GM23248 (cell line): ENCODE measurements at regions not wholly inside any gene's neighbourhood (a gene's known extent, or its start where the extent isn't known, plus 50 kb on each side); places are given as distances from the start of the nearest gene placed in this dataset.
A peak's percentile ranks its signal among the peaks of the same experiment; 100 is the strongest.

ENCODE experiments used
- DNase-seq: peaks from one replicate; pipeline ENCODE4 v3.0.0-alpha.2; 2015
- H2AFZ ChIP-seq: fragments of 200-600 bp; sonication (generic); 2 replicates; pipeline ENCODE4 v1.6.1; 2016; ENCODE audit warnings: antibody characterized with exemption
- H3F3A ChIP-seq: fragments of 200-600 bp; sonication (generic); 2 replicates; pipeline ENCODE4 v1.6.1; 2016; ENCODE audit warnings: mild to moderate bottlenecking, antibody characterized with exemption, mixed run types; ENCODE audit not compliant: insufficient read depth
- H3K27ac ChIP-seq: fragments of 200-600 bp; sonication (generic); 2 replicates; pipeline ENCODE4 v1.5.1; 2016; ENCODE audit warnings: mild to moderate bottlenecking
- H3K27me3 ChIP-seq: fragments of 200-600 bp; sonication (generic); replicated peaks from 2 replicates; pipeline ENCODE4 v1.6.1; 2016; ENCODE audit warnings: mild to moderate bottlenecking; ENCODE audit not compliant: insufficient read depth
- H3K36me3 ChIP-seq: fragments of 200-600 bp; sonication (generic); 2 replicates; pipeline ENCODE4 v1.6.1; 2016; ENCODE audit warnings: low read depth, mild to moderate bottlenecking
- H3K4me1 ChIP-seq: fragments of 200-600 bp; sonication (generic); 2 replicates; pipeline ENCODE4 v1.6.1; 2016; ENCODE audit warnings: mild to moderate bottlenecking; ENCODE audit not compliant: insufficient read depth
- H3K4me2 ChIP-seq: fragments of 200-600 bp; sonication (generic); one replicate; pipeline ENCODE4 v1.6.1; 2016; ENCODE audit warnings: mild to moderate bottlenecking; ENCODE audit not compliant: unreplicated experiment
- H3K4me3 ChIP-seq: fragments of 200-600 bp; sonication (generic); 2 replicates; pipeline ENCODE4 v1.5.1; 2016; ENCODE audit warnings: mild to moderate bottlenecking
- H3K79me2 ChIP-seq: fragments of 200-600 bp; sonication (generic); 2 replicates; pipeline ENCODE4 v1.6.1; 2016; ENCODE audit warnings: mild to moderate bottlenecking; ENCODE audit not compliant: insufficient read depth
- H3K9ac ChIP-seq: fragments of 200-600 bp; sonication (generic); 2 replicates; pipeline ENCODE4 v1.6.1; 2016; ENCODE audit warnings: mild to moderate bottlenecking
- H3K9me2 ChIP-seq: fragments of 200-600 bp; sonication (generic); 2 replicates; pipeline ENCODE4 v1.6.1; 2016; ENCODE audit warnings: mixed run types, mild to moderate bottlenecking, moderate library complexity; ENCODE audit not compliant: insufficient read depth
- H3K9me3 ChIP-seq: fragments of 200-600 bp; sonication (generic); one replicate; pipeline ENCODE4 v1.6.1; 2017; ENCODE audit warnings: low read depth
- H4K20me1 ChIP-seq: fragments of 200-600 bp; sonication (generic); 2 replicates; pipeline ENCODE4 v1.6.0; 2016; ENCODE audit not compliant: insufficient read depth
- EZH2 ChIP-seq: fragments of 200-600 bp; sonication (generic); IDR thresholded peaks from 2 replicates; pipeline ENCODE4 v1.6.1; 2018; ENCODE audit warnings: antibody characterized with exemption, mild to moderate bottlenecking; ENCODE audit not compliant: insufficient read depth, poor library complexity, severe bottlenecking
- EZH2phosphoT487 ChIP-seq: fragments of 200-600 bp; sonication (generic); IDR thresholded peaks from 2 replicates; pipeline ENCODE4 v1.6.1; 2018; ENCODE audit warnings: antibody characterized with exemption, moderate library complexity, mild to moderate bottlenecking, low read depth; ENCODE audit not compliant: insufficient read depth
- WGBS, 2 experiments: methylation state at CpG; one replicate each; pipeline ENCODE4 v1.1.6; 2015 to 2017; ENCODE audit warnings: low lambda C conversion rate in 2 of 2, low coverage in 1 of 2; ENCODE audit errors: missing lambda C conversion rate in 2 of 2; 5-methylcytosine and 5-hydroxymethylcytosine counted together
- in situ Hi-C: fragments of 300-500 bp; cut with MboI; formaldehyde crosslinking; loops from 2 replicates; pipeline ENCODE4 v1.15.0; 2020

DNA sequence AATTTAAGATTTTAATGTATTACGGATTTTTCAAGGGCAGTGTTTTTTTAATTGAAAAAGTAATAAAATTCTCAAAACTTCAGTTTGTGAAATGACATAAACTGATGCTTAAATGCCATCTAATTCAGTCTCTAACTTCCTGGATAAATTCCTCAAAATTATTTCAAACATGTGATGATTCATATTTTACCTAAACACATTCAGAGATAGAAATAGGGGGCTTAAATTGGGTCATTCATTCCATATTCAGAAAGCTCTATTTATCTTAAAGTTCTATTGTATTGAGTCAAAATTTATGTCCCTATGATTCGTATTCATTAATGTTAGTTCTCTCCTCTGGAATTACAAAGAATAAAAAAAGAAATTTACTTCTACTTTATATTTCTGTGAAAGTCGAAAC lies 713.6 kb upstream of the CHRM3 start:
- Histone ChIP-seq H2AFZ (no peak overlapping the region), H3K9me3 (no peaks in the 10 kb centered on the region), H3K79me2 (no peaks in the 10 kb centered on the region), H3K27ac (no peak overlapping the region), H3F3A (no peaks in the 10 kb centered on the region), H3K36me3 (no peaks in the 10 kb centered on the region), H4K20me1 (no peaks in the 10 kb centered on the region), H3K9me2 (no peaks in the 10 kb centered on the region), H3K4me3 (no peak overlapping the region), H3K4me2 (no peak overlapping the region), H3K27me3 (no peaks in the 10 kb centered on the region), H3K9ac (no peak overlapping the region), H3K4me1 (no peaks in the 10 kb centered on the region)
- DNase-seq, result no peak
- in situ Hi-C loops, result no loop called here
- TF ChIP-seq EZH2phosphoT487, result no peak
- no peak for TF ChIP-seq EZH2
- WGBS, 2 experiments, result 15 to 19% methylated on average over 3 of the region's 3 CpGs

DNA sequence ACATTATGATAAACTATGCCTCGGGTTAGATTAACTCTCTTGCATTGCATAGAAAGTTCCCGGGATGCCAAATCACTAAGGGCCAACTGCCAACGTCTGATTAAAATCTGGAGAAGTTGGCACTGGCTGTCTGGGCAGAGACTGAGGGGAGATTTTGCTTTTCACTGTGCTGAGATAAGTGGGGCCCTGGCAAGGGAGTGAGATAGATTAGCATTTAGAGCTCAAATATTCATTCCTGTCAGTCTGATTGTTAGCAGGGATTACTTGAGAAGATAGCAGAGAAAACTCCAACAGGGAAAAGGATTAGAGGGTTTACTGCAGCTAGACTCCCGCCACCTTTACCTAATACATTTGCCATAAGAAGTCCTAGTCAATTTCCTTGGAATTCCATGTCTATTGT lies 714.1 kb upstream of the CHRM3 start:
- Histone ChIP-seq H4K20me1 (no peaks in the 10 kb centered on the region), H3K79me2 (no peaks in the 10 kb centered on the region), H3K27ac (no peak overlapping the region), H3F3A (no peaks in the 10 kb centered on the region), H3K9ac (no peak overlapping the region), H2AFZ (no peak overlapping the region), H3K4me1 (no peaks in the 10 kb centered on the region), H3K9me3 (no peaks in the 10 kb centered on the region), H3K4me3 (no peak overlapping the region), H3K9me2 (no peaks in the 10 kb centered on the region), H3K36me3 (no peaks in the 10 kb centered on the region), H3K4me2 (no peak overlapping the region), H3K27me3 (no peaks in the 10 kb centered on the region)
- TF ChIP-seq EZH2 (no peak), EZH2phosphoT487 (no peak)
- in situ Hi-C loops, result no loop called here
- DNase-seq, result no peak
- WGBS, 2 experiments, result 22 to 23% methylated on average over 4 of the region's 4 CpGs

DNA sequence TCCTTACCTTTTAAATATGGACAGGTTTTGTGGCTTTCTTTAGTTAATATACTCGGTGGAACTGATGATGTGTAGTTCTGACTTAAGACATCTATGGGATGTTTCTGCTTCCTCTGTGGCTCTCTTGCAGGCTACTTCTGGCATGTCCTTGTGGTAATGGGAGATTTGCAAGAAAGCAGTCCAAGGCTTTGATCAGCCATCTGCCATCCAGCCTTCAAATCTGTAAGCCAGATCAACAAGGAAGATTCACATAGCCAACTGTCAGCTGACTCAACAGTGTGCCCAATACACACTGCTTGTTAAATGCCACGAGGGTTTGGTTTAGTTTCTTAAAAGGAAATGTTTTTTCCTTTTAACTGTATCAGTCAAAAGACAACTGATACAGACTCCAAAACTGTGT lies 722.2 kb upstream of the CHRM3 start:
- H3K4me1 ChIP-seq, result no peaks in the 10 kb centered on the region
- 20 to 27% methylated on average over 2 of the region's 2 CpGs for WGBS, 2 experiments
- H4K20me1 ChIP-seq, result no peaks in the 10 kb centered on the region
- no peak overlapping the region for H3K27ac ChIP-seq
- no peaks in the 10 kb centered on the region for H3F3A ChIP-seq
- no peaks in the 10 kb centered on the region for H3K9me3 ChIP-seq
- H3K79me2 ChIP-seq, result no peaks in the 10 kb centered on the region
- H3K36me3 ChIP-seq, result no peaks in the 10 kb centered on the region
- TF ChIP-seq EZH2phosphoT487 (no peak), EZH2 (no peak)
- no peak overlapping the region for H3K4me3 ChIP-seq
- DNase-seq, result no peak
- H3K27me3 ChIP-seq, result no peaks in the 10 kb centered on the region
- H2AFZ ChIP-seq, result no peak overlapping the region
- in situ Hi-C loops, result no loop called here
- H3K9me2 ChIP-seq, result no peaks in the 10 kb centered on the region
- no peak overlapping the region for H3K4me2 ChIP-seq
- no peak overlapping the region for H3K9ac ChIP-seq

DNA sequence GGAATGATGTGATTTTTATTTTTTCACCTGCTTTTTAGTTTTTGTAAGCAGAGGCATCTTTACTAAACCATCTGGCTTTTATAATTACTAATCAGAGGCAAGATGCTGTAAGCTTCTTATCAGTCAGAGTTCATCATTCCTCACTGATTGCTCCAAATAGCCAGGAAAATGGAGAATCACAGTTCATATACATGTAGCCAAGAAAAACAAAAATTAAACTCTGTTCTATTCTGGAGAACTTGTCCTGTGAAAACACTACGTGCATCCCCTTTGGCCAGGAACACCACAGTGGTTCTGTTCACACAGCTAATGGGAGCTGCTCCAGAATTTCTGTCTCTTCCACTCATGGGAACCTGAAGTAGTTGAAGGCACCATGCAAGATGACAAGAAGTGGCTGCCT lies 725.5 kb upstream of the CHRM3 start:
- no peaks in the 10 kb centered on the region for H3K27me3 ChIP-seq
- H3K9me3 ChIP-seq, result no peaks in the 10 kb centered on the region
- no peak overlapping the region for H3K9ac ChIP-seq
- TF ChIP-seq EZH2phosphoT487 (no peak), EZH2 (no peak)
- no peak overlapping the region for H2AFZ ChIP-seq
- no peak overlapping the region for H3K4me2 ChIP-seq
- H3K4me3 ChIP-seq, result no peak overlapping the region
- 0 to 4% methylated on average over 1 of the region's 1 CpG for WGBS, 2 experiments
- H3K9me2 ChIP-seq, result no peaks in the 10 kb centered on the region
- no peak for DNase-seq
- H3K79me2 ChIP-seq, result no peaks in the 10 kb centered on the region
- no peaks in the 10 kb centered on the region for H3K36me3 ChIP-seq
- no peak overlapping the region for H3K27ac ChIP-seq
- 0 out of 2 replicates have a peak, but pooled peaks cover 4% of the 10 kb centered on the region for H3K4me1 ChIP-seq
- in situ Hi-C loops, result no loop called here
- no peaks in the 10 kb centered on the region for H3F3A ChIP-seq
- H4K20me1 ChIP-seq, result no peaks in the 10 kb centered on the region

DNA sequence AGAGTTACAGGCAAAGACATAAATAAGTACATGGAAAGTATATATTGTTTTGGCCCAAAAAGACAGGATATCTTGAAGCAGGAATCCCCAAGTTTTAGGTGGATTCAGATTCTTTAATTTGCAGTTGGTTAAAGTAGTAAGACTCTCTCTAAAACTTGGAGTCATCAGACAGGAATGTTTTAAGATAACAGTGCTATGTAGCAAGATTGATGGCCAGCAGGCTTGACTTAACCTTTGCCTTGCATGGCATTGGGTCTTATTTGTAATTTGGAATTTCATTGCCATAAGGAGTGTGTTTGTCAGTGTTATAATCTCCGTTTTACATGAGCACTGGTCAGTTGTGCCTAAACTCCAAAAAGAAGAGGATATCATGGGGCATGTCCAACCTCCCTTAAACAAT lies 727.6 kb upstream of the CHRM3 start:
- peak overlapping the region; percentile 18; the same call in 1 of the 2 replicates for H2AFZ ChIP-seq
- H3K4me3 ChIP-seq, result no peak overlapping the region
- no peaks in the 10 kb centered on the region for H4K20me1 ChIP-seq
- TF ChIP-seq EZH2 (no peak), EZH2phosphoT487 (no peak)
- H3K27ac ChIP-seq, result no peak overlapping the region
- H3K4me2 ChIP-seq, result no peak overlapping the region
- H3K9me3 ChIP-seq, result no peaks in the 10 kb centered on the region
- H3K79me2 ChIP-seq, result no peaks in the 10 kb centered on the region
- H3F3A ChIP-seq, result 0 out of 2 replicates have a peak, but pooled peaks cover 6% of the 10 kb centered on the region
- peaks cover 4% of the 10 kb centered on the region; the same call in 1 of the 2 replicates for H3K4me1 ChIP-seq
- DNase-seq, result peak; percentile 28
- H3K27me3 ChIP-seq, result no peaks in the 10 kb centered on the region
- in situ Hi-C loops, result no loop called here
- no peaks in the 10 kb centered on the region for H3K36me3 ChIP-seq
- H3K9me2 ChIP-seq, result no peaks in the 10 kb centered on the region
- 11 to 29% methylated on average over 1 of the region's 1 CpG for WGBS, 2 experiments
- H3K9ac ChIP-seq, result no peak overlapping the region
